ENCODE measurements at regions not wholly inside any gene's neighbourhood (a gene's known extent, or its start where the extent isn't known, plus 50 kb on each side); places are given as distances from the start of the nearest gene placed in this dataset.
A peak's percentile ranks its signal among the peaks of the same experiment; 100 is the strongest.

GRCh38 chr2:234293973-234294372 is 202.9 kb downstream of the ARL4C start:
- ChIA-PET POLR2A (no interaction called here), CTCF (interaction anchor here (0.9 to 6.8 kb wide), 7 partner anchors 9 to 251 kb away, joined by 3 to 58 read pairs (median 3); no protein-coding TSS in a partner anchor)
- Histone ChIP-seq H4K20me1 (replicated peaks; ENCODE audit: control insufficient read depth, extremely low read depth, insufficient read depth, low read length) (no peaks in the 10 kb centered on the region), H3K27me3 (ENCODE audit: control insufficient read depth in 2 of 2, insufficient read depth in 2 of 2, low read length in 2 of 2) (no peaks in the 10 kb centered on the region), H3K27ac (ENCODE audit: insufficient read depth, low read depth, low read length) (no peak overlapping the region), H3K79me2 (ENCODE audit: control insufficient read depth, insufficient read depth, low read length) (no peaks in the 10 kb centered on the region), H3K9me3 (replicated peaks; ENCODE audit: control insufficient read depth, insufficient read depth, low read length) (no peaks in the 10 kb centered on the region), H3K9ac (replicated peaks; ENCODE audit: extremely low read depth, insufficient read depth, low read length) (no peak overlapping the region), H3K4me3 (replicated peaks in 1 of 3; ENCODE audit: insufficient read depth in 1 of 3, low read depth in 1 of 3, low read length in 3 of 3) (no peak overlapping the region), H3K36me3 (ENCODE audit: control insufficient read depth in 2 of 2, extremely low read depth in 1 of 2, insufficient read depth in 2 of 2, low read length in 2 of 2) (no peaks in the 10 kb centered on the region), H3K4me1 (ENCODE audit: control insufficient read depth, extremely low read depth, insufficient read depth, low read length) (peaks cover 27% of the 10 kb centered on the region), H3K4me2 (ENCODE audit: insufficient read depth, low read length) (no peak overlapping the region), H2AFZ (ENCODE audit: low read depth, low read length) (no peak overlapping the region), H3K9me1 (replicated peaks; ENCODE audit: control insufficient read depth, extremely low read depth, insufficient read depth, low read length) (no peaks in the 10 kb centered on the region)
- peak; percentile 15 for DNase-seq (ENCODE audit: low read depth, low spot score)
- no TSS peak for BruUV-seq (replicated peaks)
- no peak for FAIRE-seq
- intact Hi-C loops (cut with micrococcal nuclease) (no loop called here), dilution Hi-C loops (cut with MboI; ENCODE audit: extremely low pct_ligation_motif_present, low sequenced_read_pairs) (no loop called here)
- no peak for TF ChIP-seq POLR2A (IDR thresholded peaks at IDR 0.05; ENCODE audit: low read depth, low read length)
- peak; percentile 41 for TF ChIP-seq FOS (IDR thresholded peaks at IDR 0.05; ENCODE audit: borderline replicate concordance, insufficient read depth, low read length)

DNA sequence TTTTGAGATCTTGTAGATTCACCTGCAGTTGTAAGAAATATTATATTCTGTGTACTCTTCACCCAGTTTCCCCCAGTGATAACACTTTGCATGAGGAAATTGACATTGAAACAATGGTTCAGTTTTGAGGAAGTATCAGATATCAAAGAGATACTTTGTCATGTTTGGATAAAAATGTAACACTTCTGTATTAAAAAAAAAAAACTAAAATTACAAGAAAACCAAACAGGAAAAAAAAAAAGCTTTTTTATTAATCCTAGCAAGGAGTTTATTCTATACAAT is 204.0 kb downstream of the ARL4C start:
- intact Hi-C loops (cut with micrococcal nuclease) (loop anchor here (1.0 kb wide), 3 partner anchors 35 to 129 kb away; no protein-coding TSS in a partner anchor), dilution Hi-C loops (cut with MboI; ENCODE audit: extremely low pct_ligation_motif_present, low sequenced_read_pairs) (no loop called here)
- Histone ChIP-seq H3K9me1 (replicated peaks; ENCODE audit: control insufficient read depth, extremely low read depth, insufficient read depth, low read length) (no peaks in the 10 kb centered on the region), H2AFZ (ENCODE audit: low read depth, low read length) (no peak overlapping the region), H3K4me3 (replicated peaks in 1 of 3; ENCODE audit: insufficient read depth in 1 of 3, low read depth in 1 of 3, low read length in 3 of 3) (no peak overlapping the region), H3K27ac (ENCODE audit: insufficient read depth, low read depth, low read length) (no peak overlapping the region), H3K4me1 (ENCODE audit: control insufficient read depth, extremely low read depth, insufficient read depth, low read length) (peaks cover 27% of the 10 kb centered on the region), H3K9ac (replicated peaks; ENCODE audit: extremely low read depth, insufficient read depth, low read length) (no peak overlapping the region), H3K9me3 (replicated peaks; ENCODE audit: control insufficient read depth, insufficient read depth, low read length) (no peaks in the 10 kb centered on the region), H3K36me3 (ENCODE audit: control insufficient read depth in 2 of 2, extremely low read depth in 1 of 2, insufficient read depth in 2 of 2, low read length in 2 of 2) (no peaks in the 10 kb centered on the region), H3K79me2 (ENCODE audit: control insufficient read depth, insufficient read depth, low read length) (no peaks in the 10 kb centered on the region), H4K20me1 (replicated peaks; ENCODE audit: control insufficient read depth, extremely low read depth, insufficient read depth, low read length) (no peaks in the 10 kb centered on the region), H3K27me3 (ENCODE audit: control insufficient read depth in 2 of 2, insufficient read depth in 2 of 2, low read length in 2 of 2) (no peaks in the 10 kb centered on the region), H3K4me2 (ENCODE audit: insufficient read depth, low read length) (no peak overlapping the region)
- FAIRE-seq (no peak), DNase-seq (ENCODE audit: low read depth, low spot score) (no peak)
- TF ChIP-seq FOS (IDR thresholded peaks at IDR 0.05; ENCODE audit: borderline replicate concordance, insufficient read depth, low read length) = no peak
- TF ChIP-seq POLR2A (IDR thresholded peaks at IDR 0.05; ENCODE audit: low read depth, low read length) = no peak
- no peak for TF ChIP-seq GATA2 (IDR thresholded peaks at IDR 0.05; ENCODE audit: insufficient read depth, insufficient read length, low read depth, low read length)
- BruUV-seq (replicated peaks) = no TSS peak
- CTCF ChIA-PET = interaction anchor here (0.7 to 6.8 kb wide), 5 partner anchors 119 to 318 kb away, joined by 3 to 58 read pairs (median 4); partner anchors contain the start of gene ARL4C
- POLR2A ChIA-PET = no interaction called here
